ENCODE measurements at regions not wholly inside any gene's neighbourhood (a gene's known extent, or its start where the extent isn't known, plus 50 kb on each side); places are given as distances from the start of the nearest gene placed in this dataset.

DNA sequence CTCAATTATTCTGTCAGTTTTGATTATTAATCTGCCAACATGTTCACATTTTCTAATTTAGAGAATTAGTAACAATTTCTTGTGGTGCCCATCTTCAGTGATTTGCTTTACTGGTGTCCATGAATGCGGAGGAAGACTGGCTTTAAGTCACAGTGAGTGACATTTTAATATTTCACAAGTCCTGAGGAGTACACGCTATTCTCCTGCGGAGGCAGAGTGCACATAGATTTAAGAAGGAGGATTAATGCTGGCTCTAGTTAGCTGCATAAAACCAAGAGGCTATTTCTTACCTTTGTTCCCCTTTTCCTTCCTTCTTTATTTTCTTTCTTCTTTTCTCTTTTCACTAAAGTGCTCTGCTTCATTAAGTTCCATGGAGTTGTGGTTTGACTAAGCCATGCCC, 495.2 kb upstream of the IGFBP7 start:
- no TSS peak for BruUV-seq (replicated peaks)
- Histone ChIP-seq H3K4me2 (ENCODE audit: insufficient read depth, low read length) (no peak overlapping the region), H3K9me3 (replicated peaks; ENCODE audit: control insufficient read depth, insufficient read depth, low read length) (no peaks in the 10 kb centered on the region), H3K36me3 (ENCODE audit: control insufficient read depth in 2 of 2, extremely low read depth in 1 of 2, insufficient read depth in 2 of 2, low read length in 2 of 2) (no peaks in the 10 kb centered on the region), H2AFZ (ENCODE audit: low read depth, low read length) (no peak overlapping the region), H3K27ac (ENCODE audit: insufficient read depth, low read depth, low read length) (no peak overlapping the region), H3K4me1 (ENCODE audit: control insufficient read depth, extremely low read depth, insufficient read depth, low read length) (no peaks in the 10 kb centered on the region), H3K79me2 (ENCODE audit: control insufficient read depth, insufficient read depth, low read length) (no peaks in the 10 kb centered on the region), H3K9me1 (replicated peaks; ENCODE audit: control insufficient read depth, extremely low read depth, insufficient read depth, low read length) (no peaks in the 10 kb centered on the region), H3K4me3 (replicated peaks in 1 of 3; ENCODE audit: insufficient read depth in 1 of 3, low read depth in 1 of 3, low read length in 3 of 3) (no peak overlapping the region), H3K27me3 (ENCODE audit: control insufficient read depth in 2 of 2, insufficient read depth in 2 of 2, low read length in 2 of 2) (no peaks in the 10 kb centered on the region), H4K20me1 (replicated peaks; ENCODE audit: control insufficient read depth, extremely low read depth, insufficient read depth, low read length) (no peaks in the 10 kb centered on the region), H3K9ac (replicated peaks; ENCODE audit: extremely low read depth, insufficient read depth, low read length) (no peak overlapping the region)
- DNase-seq (ENCODE audit: low read depth, low spot score) = no peak
- ChIA-PET CTCF (no interaction called here), POLR2A (no interaction called here)
- dilution Hi-C loops (cut with MboI; ENCODE audit: extremely low pct_ligation_motif_present, low sequenced_read_pairs) = no loop called here
- TF ChIP-seq GATA2 (IDR thresholded peaks at IDR 0.05; ENCODE audit: insufficient read depth, insufficient read length, low read depth, low read length) (no peak), EZH2 (IDR thresholded peaks at IDR 0.05; ENCODE audit: borderline replicate concordance, low read depth, low read length, severe bottlenecking) (no peak), POLR2AphosphoS5 (IDR thresholded peaks at IDR 0.05; ENCODE audit: insufficient read depth, low read depth, low read length) (no peak), POLR2A (IDR thresholded peaks at IDR 0.05; ENCODE audit: low read depth, low read length) (no peak), JUN (IDR thresholded peaks at IDR 0.05; ENCODE audit: borderline replicate concordance, insufficient read depth, insufficient read length, low read depth) (no peak), MAX (IDR thresholded peaks at IDR 0.05; ENCODE audit: insufficient read depth, insufficient read length) (no peak), MYC (IDR thresholded peaks at IDR 0.05; ENCODE audit: low read depth, low read length) (no peak), FOS (IDR thresholded peaks at IDR 0.05; ENCODE audit: borderline replicate concordance, insufficient read depth, low read length) (no peak)
- TF ChIP-seq, protein P1, sequence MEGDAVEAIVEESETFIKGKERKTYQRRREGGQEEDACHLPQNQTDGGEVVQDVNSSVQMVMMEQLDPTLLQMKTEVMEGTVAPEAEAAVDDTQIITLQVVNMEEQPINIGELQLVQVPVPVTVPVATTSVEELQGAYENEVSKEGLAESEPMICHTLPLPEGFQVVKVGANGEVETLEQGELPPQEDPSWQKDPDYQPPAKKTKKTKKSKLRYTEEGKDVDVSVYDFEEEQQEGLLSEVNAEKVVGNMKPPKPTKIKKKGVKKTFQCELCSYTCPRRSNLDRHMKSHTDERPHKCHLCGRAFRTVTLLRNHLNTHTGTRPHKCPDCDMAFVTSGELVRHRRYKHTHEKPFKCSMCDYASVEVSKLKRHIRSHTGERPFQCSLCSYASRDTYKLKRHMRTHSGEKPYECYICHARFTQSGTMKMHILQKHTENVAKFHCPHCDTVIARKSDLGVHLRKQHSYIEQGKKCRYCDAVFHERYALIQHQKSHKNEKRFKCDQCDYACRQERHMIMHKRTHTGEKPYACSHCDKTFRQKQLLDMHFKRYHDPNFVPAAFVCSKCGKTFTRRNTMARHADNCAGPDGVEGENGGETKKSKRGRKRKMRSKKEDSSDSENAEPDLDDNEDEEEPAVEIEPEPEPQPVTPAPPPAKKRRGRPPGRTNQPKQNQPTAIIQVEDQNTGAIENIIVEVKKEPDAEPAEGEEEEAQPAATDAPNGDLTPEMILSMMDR (IDR thresholded peaks at IDR 0.05; ENCODE audit: extremely low read depth in 1 of 2, insufficient read depth in 1 of 2, low read depth in 1 of 2, low read length in 2 of 2) = no peak
- FAIRE-seq = no peak
- intact Hi-C loops (cut with micrococcal nuclease) = no loop called here

Data from endothelial cell of umbilical vein (primary cell).